Vagina (tissue), 2 donors: ENCODE measurements at regions not wholly inside any gene's neighbourhood (a gene's known extent, or its start where the extent isn't known, plus 50 kb on each side); places are given as distances from the start of the nearest gene placed in this dataset.

Source experiments
- POLR2A ChIP-seq, 2 donors: fragments of 450-650 bp; IDR thresholded peaks; one replicate each; pipeline ENCODE4 v1.6.1; 2017; ENCODE audit warnings: antibody characterized with exemption in 2 of 2, mild to moderate bottlenecking in 2 of 2, moderate library complexity in 2 of 2
- POLR2AphosphoS5 ChIP-seq, 2 donors: sonication (generic); formaldehyde crosslinking; IDR thresholded peaks; one replicate each; pipeline ENCODE4 v1.9.0; 2017; ENCODE audit warnings: antibody characterized with exemption in 2 of 2, mild to moderate bottlenecking in 2 of 2, low read depth in 1 of 2; ENCODE audit not compliant: insufficient read depth in 1 of 2
- TF ChIP-seq, protein P1 (sequence below), 3 experiments: fragments of 450-650 bp in 2 of 3; fragments of 200-600 bp in 1 of 3; sonication (generic) in 1 of 3; IDR thresholded peaks; one replicate each; pipeline ENCODE4 v1.5.1; 2017 to 2019; ENCODE audit warnings: antibody characterized with exemption in 3 of 3, mild to moderate bottlenecking in 2 of 3, moderate library complexity in 2 of 3

- TF ChIP-seq POLR2A (IDR thresholded peaks at IDR 0.05) (no peak), POLR2AphosphoS5 (IDR thresholded peaks at IDR 0.05; ENCODE audit: insufficient read depth in 1 of 2, low read depth in 1 of 2) (no peak)
- TF ChIP-seq, protein P1, sequence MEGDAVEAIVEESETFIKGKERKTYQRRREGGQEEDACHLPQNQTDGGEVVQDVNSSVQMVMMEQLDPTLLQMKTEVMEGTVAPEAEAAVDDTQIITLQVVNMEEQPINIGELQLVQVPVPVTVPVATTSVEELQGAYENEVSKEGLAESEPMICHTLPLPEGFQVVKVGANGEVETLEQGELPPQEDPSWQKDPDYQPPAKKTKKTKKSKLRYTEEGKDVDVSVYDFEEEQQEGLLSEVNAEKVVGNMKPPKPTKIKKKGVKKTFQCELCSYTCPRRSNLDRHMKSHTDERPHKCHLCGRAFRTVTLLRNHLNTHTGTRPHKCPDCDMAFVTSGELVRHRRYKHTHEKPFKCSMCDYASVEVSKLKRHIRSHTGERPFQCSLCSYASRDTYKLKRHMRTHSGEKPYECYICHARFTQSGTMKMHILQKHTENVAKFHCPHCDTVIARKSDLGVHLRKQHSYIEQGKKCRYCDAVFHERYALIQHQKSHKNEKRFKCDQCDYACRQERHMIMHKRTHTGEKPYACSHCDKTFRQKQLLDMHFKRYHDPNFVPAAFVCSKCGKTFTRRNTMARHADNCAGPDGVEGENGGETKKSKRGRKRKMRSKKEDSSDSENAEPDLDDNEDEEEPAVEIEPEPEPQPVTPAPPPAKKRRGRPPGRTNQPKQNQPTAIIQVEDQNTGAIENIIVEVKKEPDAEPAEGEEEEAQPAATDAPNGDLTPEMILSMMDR (IDR thresholded peaks at IDR 0.05), result no peak
Observed at GRCh38 chr6:16933961-16934360, 167.9 kb upstream of the STMND1 start.
